ENCODE measurements at regions not wholly inside any gene's neighbourhood (a gene's known extent, or its start where the extent isn't known, plus 50 kb on each side); places are given as distances from the start of the nearest gene placed in this dataset.

- TF ChIP-seq POLR2A (IDR thresholded peaks at IDR 0.05) (no peak), CTCF (IDR thresholded peaks at IDR 0.05) (no peak)
Observed at GRCh38 chr5:86228147-86228546, 389.6 kb upstream of the COX7C start.
